ENCODE measurements at regions not wholly inside any gene's neighbourhood (a gene's known extent, or its start where the extent isn't known, plus 50 kb on each side); places are given as distances from the start of the nearest gene placed in this dataset.

DNA sequence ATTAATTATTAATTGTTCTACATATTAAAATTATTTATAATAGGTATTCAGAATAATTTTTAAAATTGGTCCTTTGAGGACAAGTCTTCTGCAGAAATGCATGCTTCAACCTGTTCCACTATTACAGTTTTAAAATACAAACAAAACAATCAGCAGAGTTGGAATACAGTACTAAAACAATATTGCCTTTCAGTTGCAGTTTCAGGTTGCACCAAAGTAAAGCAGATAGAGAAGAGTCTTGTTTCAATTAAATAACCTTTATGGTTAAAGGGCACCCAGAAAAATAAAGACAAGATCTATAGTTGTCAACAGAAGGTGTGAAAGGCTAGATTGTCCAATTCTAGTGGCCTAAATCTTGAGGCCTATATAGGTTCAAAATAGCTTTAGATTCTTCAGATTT lies 424.5 kb downstream of the FOXG1 start (continued):
- TF ChIP-seq, protein P1, sequence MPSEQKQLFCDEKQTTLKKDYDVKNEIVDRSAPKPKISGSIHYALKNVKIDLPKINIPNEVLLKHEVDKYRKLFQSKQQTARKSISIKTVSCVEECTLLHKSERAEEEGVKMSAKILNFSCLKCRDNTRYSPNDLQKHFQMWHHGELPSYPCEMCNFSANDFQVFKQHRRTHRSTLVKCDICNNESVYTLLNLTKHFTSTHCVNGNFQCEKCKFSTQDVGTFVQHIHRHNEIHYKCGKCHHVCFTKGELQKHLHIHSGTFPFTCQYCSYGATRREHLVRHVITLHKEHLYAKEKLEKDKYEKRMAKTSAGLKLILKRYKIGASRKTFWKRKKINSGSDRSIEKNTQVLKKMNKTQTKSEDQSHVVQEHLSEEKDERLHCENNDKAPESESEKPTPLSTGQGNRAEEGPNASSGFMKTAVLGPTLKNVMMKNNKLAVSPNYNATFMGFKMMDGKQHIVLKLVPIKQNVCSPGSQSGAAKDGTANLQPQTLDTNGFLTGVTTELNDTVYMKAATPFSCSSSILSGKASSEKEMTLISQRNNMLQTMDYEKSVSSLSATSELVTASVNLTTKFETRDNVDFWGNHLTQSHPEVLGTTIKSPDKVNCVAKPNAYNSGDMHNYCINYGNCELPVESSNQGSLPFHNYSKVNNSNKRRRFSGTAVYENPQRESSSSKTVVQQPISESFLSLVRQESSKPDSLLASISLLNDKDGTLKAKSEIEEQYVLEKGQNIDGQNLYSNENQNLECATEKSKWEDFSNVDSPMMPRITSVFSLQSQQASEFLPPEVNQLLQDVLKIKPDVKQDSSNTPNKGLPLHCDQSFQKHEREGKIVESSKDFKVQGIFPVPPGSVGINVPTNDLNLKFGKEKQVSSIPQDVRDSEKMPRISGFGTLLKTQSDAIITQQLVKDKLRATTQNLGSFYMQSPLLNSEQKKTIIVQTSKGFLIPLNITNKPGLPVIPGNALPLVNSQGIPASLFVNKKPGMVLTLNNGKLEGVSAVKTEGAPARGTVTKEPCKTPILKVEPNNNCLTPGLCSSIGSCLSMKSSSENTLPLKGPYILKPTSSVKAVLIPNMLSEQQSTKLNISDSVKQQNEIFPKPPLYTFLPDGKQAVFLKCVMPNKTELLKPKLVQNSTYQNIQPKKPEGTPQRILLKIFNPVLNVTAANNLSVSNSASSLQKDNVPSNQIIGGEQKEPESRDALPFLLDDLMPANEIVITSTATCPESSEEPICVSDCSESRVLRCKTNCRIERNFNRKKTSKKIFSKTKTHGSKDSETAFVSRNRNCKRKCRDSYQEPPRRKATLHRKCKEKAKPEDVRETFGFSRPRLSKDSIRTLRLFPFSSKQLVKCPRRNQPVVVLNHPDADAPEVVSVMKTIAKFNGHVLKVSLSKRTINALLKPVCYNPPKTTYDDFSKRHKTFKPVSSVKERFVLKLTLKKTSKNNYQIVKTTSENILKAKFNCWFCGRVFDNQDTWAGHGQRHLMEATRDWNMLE (tag by site-specific recombination; conservative IDR thresholded peaks at IDR 0.05; ENCODE audit: low read depth), result no peak
- TF ChIP-seq, protein P2, sequence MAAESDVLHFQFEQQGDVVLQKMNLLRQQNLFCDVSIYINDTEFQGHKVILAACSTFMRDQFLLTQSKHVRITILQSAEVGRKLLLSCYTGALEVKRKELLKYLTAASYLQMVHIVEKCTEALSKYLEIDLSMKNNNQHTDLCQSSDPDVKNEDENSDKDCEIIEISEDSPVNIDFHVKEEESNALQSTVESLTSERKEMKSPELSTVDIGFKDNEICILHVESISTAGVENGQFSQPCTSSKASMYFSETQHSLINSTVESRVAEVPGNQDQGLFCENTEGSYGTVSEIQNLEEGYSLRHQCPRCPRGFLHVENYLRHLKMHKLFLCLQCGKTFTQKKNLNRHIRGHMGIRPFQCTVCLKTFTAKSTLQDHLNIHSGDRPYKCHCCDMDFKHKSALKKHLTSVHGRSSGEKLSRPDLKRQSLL (tag by site-specific recombination; IDR thresholded peaks at IDR 0.05), result no peak
- no peak for TF ChIP-seq KLF1 (tag by site-specific recombination; IDR thresholded peaks at IDR 0.05)
- no peak for TF ChIP-seq ZNF112 (tag by site-specific recombination; IDR thresholded peaks at IDR 0.05)
- TF ChIP-seq ZNF311 (tag by site-specific recombination; IDR thresholded peaks at IDR 0.05; ENCODE audit: borderline replicate concordance), result no peak
- TF ChIP-seq GLI2 (tag by site-specific recombination; IDR thresholded peaks at IDR 0.05; ENCODE audit: borderline replicate concordance, low read depth), result no peak

DNA sequence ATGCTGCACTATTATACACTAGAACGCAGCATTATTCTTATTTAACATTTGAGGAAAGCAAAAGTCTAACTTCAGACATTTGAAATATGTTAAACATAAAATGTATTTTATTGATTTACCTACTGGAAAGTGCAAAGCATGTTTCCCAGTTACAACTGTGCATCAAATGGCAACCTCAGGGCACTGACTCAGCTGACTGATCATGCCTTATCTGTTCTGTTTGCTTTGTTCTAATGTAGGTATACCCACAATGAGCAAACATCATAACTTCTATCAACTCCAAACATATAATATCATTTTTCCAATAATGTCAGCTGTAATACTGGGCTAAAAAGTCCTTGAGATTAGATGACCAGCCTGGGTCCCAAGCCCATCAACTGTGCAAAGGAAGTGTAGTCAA lies 431.0 kb downstream of the FOXG1 start:
- TF ChIP-seq ZSCAN23 (tag by site-specific recombination; IDR thresholded peaks at IDR 0.05), result no peak

DNA sequence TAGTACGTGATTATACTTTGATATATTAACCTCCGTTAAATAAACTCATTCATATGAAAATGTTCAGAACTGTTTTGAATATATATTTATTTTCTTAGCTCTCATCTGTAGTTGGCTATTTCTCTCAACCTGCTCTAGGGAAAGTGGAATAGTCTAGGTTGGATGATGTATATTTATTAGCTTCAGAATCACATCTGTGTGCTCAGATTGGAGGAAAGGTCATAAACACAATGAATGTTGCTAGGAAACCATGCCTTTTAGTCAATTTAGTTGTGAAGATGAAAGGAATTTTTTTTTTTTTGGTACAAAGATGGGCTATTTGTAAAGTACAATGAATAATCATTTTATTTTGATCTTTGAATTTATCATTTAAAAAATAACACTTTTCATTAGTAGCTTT lies 439.1 kb downstream of the FOXG1 start:
- Histone ChIP-seq H3K9me3 (ENCODE audit: control insufficient read depth, insufficient read depth, low read depth, low read length) (no peaks in the 10 kb centered on the region), H3K36me3 (ENCODE audit: control insufficient read depth in 2 of 2, insufficient read depth in 1 of 2, low read length in 2 of 2) (no peaks in the 10 kb centered on the region), H3K4me1 (ENCODE audit: control insufficient read depth, insufficient read depth, low read length) (no peaks in the 10 kb centered on the region), H3K4me3 (ENCODE audit: low read depth, low read length) (no peak overlapping the region), H3K27ac (ENCODE audit: extremely low read depth, low read depth, low read length) (no peak overlapping the region)
- ChIA-PET CTCF (interaction anchor here (0.6 kb wide), 1 partner anchor 152 kb away, joined by 3 read pairs; no protein-coding TSS in a partner anchor), POLR2A (no interaction called here)
- TF ChIP-seq REPIN1 (tag by site-specific recombination; IDR thresholded peaks at IDR 0.05; ENCODE audit: low read depth), result no peak
- TF ChIP-seq ZNF677 (tag by site-specific recombination; IDR thresholded peaks at IDR 0.05), result no peak
- TF ChIP-seq, protein P3, sequence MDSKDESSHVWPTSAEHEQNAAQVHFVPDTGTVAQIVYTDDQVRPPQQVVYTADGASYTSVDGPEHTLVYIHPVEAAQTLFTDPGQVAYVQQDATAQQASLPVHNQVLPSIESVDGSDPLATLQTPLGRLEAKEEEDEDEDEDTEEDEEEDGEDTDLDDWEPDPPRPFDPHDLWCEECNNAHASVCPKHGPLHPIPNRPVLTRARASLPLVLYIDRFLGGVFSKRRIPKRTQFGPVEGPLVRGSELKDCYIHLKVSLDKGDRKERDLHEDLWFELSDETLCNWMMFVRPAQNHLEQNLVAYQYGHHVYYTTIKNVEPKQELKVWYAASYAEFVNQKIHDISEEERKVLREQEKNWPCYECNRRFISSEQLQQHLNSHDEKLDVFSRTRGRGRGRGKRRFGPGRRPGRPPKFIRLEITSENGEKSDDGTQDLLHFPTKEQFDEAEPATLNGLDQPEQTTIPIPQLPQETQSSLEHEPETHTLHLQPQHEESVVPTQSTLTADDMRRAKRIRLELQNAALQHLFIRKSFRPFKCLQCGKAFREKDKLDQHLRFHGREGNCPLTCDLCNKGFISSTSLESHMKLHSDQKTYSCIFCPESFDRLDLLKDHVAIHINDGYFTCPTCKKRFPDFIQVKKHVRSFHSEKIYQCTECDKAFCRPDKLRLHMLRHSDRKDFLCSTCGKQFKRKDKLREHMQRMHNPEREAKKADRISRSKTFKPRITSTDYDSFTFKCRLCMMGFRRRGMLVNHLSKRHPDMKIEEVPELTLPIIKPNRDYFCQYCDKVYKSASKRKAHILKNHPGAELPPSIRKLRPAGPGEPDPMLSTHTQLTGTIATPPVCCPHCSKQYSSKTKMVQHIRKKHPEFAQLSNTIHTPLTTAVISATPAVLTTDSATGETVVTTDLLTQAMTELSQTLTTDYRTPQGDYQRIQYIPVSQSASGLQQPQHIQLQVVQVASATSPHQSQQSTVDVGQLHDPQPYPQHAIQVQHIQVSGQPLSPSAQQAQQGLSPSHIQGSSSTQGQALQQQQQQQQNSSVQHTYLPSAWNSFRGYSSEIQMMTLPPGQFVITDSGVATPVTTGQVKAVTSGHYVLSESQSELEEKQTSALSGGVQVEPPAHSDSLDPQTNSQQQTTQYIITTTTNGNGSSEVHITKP (tag by site-specific recombination; IDR thresholded peaks at IDR 0.05), result no peak
- no peak for TF ChIP-seq ZNF621 (tag by site-specific recombination; IDR thresholded peaks at IDR 0.05)
- TF ChIP-seq SALL2 (tag by site-specific recombination; IDR thresholded peaks at IDR 0.05; ENCODE audit: borderline replicate concordance), result no peak
- no peak for TF ChIP-seq MEIS1 (CRISPR knock-in tag; IDR thresholded peaks at IDR 0.05; ENCODE audit: borderline replicate concordance)
- no peak for TF ChIP-seq ZNF211 (tag by site-specific recombination; IDR thresholded peaks at IDR 0.05; ENCODE audit: low read depth)
- no peak for TF ChIP-seq ZNF184 (tag by site-specific recombination; IDR thresholded peaks at IDR 0.05)
- TF ChIP-seq, protein P4, sequence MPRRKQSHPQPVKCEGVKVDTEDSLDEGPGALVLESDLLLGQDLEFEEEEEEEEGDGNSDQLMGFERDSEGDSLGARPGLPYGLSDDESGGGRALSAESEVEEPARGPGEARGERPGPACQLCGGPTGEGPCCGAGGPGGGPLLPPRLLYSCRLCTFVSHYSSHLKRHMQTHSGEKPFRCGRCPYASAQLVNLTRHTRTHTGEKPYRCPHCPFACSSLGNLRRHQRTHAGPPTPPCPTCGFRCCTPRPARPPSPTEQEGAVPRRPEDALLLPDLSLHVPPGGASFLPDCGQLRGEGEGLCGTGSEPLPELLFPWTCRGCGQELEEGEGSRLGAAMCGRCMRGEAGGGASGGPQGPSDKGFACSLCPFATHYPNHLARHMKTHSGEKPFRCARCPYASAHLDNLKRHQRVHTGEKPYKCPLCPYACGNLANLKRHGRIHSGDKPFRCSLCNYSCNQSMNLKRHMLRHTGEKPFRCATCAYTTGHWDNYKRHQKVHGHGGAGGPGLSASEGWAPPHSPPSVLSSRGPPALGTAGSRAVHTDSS (tag by site-specific recombination; IDR thresholded peaks at IDR 0.05), result no peak
- TF ChIP-seq, protein P5, sequence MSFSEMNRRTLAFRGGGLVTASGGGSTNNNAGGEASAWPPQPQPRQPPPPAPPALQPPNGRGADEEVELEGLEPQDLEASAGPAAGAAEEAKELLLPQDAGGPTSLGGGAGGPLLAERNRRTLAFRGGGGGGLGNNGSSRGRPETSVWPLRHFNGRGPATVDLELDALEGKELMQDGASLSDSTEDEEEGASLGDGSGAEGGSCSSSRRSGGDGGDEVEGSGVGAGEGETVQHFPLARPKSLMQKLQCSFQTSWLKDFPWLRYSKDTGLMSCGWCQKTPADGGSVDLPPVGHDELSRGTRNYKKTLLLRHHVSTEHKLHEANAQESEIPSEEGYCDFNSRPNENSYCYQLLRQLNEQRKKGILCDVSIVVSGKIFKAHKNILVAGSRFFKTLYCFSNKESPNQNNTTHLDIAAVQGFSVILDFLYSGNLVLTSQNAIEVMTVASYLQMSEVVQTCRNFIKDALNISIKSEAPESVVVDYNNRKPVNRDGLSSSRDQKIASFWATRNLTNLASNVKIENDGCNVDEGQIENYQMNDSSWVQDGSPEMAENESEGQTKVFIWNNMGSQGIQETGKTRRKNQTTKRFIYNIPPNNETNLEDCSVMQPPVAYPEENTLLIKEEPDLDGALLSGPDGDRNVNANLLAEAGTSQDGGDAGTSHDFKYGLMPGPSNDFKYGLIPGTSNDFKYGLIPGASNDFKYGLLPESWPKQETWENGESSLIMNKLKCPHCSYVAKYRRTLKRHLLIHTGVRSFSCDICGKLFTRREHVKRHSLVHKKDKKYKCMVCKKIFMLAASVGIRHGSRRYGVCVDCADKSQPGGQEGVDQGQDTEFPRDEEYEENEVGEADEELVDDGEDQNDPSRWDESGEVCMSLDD (tag by site-specific recombination; IDR thresholded peaks at IDR 0.05), result no peak
- TF ChIP-seq ZNF624 (tag by site-specific recombination; IDR thresholded peaks at IDR 0.05), result no peak

More for the DNA sequence above, 431.0 kb downstream of the FOXG1 start:
- POLR2A ChIA-PET, result no interaction called here
- CTCF ChIA-PET, result no interaction called here
- Histone ChIP-seq H3K36me3 (ENCODE audit: control insufficient read depth in 2 of 2, insufficient read depth in 1 of 2, low read length in 2 of 2) (no peaks in the 10 kb centered on the region), H3K9me3 (ENCODE audit: control insufficient read depth, insufficient read depth, low read depth, low read length) (no peaks in the 10 kb centered on the region), H3K4me1 (ENCODE audit: control insufficient read depth, insufficient read depth, low read length) (no peaks in the 10 kb centered on the region), H3K4me3 (ENCODE audit: low read depth, low read length) (no peak overlapping the region), H3K27ac (ENCODE audit: extremely low read depth, low read depth, low read length) (no peak overlapping the region)
